ENCODE measurements at regions not wholly inside any gene's neighbourhood (a gene's known extent, or its start where the extent isn't known, plus 50 kb on each side); places are given as distances from the start of the nearest gene placed in this dataset.

DNA sequence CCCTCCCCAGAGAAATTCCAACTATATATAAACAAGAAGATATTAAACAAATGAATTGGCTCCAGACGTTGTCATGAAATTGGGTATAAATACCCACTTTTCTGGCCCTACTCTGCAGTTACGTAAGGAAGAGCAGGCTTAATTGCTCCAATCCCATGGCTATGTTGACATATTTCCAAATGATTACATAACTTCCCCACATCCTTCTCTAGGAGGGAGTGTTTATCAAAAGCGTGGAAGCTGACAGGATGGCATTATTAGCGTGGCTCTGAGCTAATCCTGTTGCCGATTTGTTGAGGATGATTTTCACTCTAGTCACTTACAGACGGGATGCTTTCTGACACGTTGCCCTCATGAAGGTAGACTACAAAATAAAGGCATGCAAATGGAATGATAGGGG lies 347.5 kb upstream of the TMCO5A start:
- TF ChIP-seq POLR2A (IDR thresholded peaks at IDR 0.05) = no peak
- no peak for TF ChIP-seq POLR2AphosphoS5 (IDR thresholded peaks at IDR 0.05)
- TF ChIP-seq, protein P1, sequence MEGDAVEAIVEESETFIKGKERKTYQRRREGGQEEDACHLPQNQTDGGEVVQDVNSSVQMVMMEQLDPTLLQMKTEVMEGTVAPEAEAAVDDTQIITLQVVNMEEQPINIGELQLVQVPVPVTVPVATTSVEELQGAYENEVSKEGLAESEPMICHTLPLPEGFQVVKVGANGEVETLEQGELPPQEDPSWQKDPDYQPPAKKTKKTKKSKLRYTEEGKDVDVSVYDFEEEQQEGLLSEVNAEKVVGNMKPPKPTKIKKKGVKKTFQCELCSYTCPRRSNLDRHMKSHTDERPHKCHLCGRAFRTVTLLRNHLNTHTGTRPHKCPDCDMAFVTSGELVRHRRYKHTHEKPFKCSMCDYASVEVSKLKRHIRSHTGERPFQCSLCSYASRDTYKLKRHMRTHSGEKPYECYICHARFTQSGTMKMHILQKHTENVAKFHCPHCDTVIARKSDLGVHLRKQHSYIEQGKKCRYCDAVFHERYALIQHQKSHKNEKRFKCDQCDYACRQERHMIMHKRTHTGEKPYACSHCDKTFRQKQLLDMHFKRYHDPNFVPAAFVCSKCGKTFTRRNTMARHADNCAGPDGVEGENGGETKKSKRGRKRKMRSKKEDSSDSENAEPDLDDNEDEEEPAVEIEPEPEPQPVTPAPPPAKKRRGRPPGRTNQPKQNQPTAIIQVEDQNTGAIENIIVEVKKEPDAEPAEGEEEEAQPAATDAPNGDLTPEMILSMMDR (IDR thresholded peaks at IDR 0.05) = no peak
